ENCODE measurements at regions not wholly inside any gene's neighbourhood (a gene's known extent, or its start where the extent isn't known, plus 50 kb on each side); places are given as distances from the start of the nearest gene placed in this dataset.

- intact Hi-C loops (cut with DNase I) = no loop called here
- no peak overlapping the region for H3K4me3 ChIP-seq
- H3K27ac ChIP-seq = peak overlapping the region in 3 of 4 donors; percentile 18 to 54 (median 39)
- 73 to 86% methylated on average over 13 of the region's 13 CpGs for WGBS, 2 donors
- no peak for DNase-seq
- TF ChIP-seq EP300 (IDR thresholded peaks at IDR 0.05) = no peak
- peak in 1 of 4 donors; percentile 13 for TF ChIP-seq POLR2AphosphoS5 (IDR thresholded peaks at IDR 0.05)
- H3K4me1 ChIP-seq = peaks cover 0 to 64% (median 46%) of the 10 kb centered on the region in 4 donors
- no peaks in the 10 kb centered on the region for H3K27me3 ChIP-seq
- no peaks in the 10 kb centered on the region for H3K9me3 ChIP-seq
- H3K36me3 ChIP-seq = no peaks in the 10 kb centered on the region
Observed at GRCh38 chr2:64288321-64289193, 144.3 kb upstream of the PELI1 start.

- 81 to 86% methylated on average over 5 of the region's 5 CpGs for WGBS, 2 donors
- H3K4me3 ChIP-seq = no peak overlapping the region
- H3K4me1 ChIP-seq = peaks cover 0 to 57% (median 39%) of the 10 kb centered on the region in 4 donors
- intact Hi-C loops (cut with DNase I) = no loop called here
- DNase-seq = no peak
- H3K27ac ChIP-seq = peak overlapping the region in 1 of 4 donors; percentile 54
- no peaks in the 10 kb centered on the region for H3K27me3 ChIP-seq
- TF ChIP-seq EP300 (IDR thresholded peaks at IDR 0.05) = no peak
- TF ChIP-seq POLR2A (IDR thresholded peaks at IDR 0.05) = no peak
- no peak for TF ChIP-seq POLR2AphosphoS5 (IDR thresholded peaks at IDR 0.05)
- no peak for TF ChIP-seq CTCF (IDR thresholded peaks at IDR 0.05)
- no peaks in the 10 kb centered on the region for H3K9me3 ChIP-seq
- no peaks in the 10 kb centered on the region for H3K36me3 ChIP-seq
Observed at GRCh38 chr2:64289251-64289650, 145.0 kb upstream of the PELI1 start.

GRCh38 chr2:64289737-64290136 is 145.5 kb upstream of the PELI1 start:
- DNase-seq = no peak
- intact Hi-C loops (cut with DNase I) = no loop called here
- Histone ChIP-seq H3K4me1 (peaks cover 0 to 52% (median 35%) of the 10 kb centered on the region in 4 donors), H3K36me3 (no peaks in the 10 kb centered on the region), H3K27ac (peak overlapping the region in 2 of 4 donors; percentile 28 to 33), H3K9me3 (no peaks in the 10 kb centered on the region), H3K27me3 (no peaks in the 10 kb centered on the region), H3K4me3 (no peak overlapping the region)
- TF ChIP-seq POLR2AphosphoS5 (IDR thresholded peaks at IDR 0.05) (no peak), CTCF (IDR thresholded peaks at IDR 0.05) (no peak), EP300 (IDR thresholded peaks at IDR 0.05) (no peak), POLR2A (IDR thresholded peaks at IDR 0.05) (no peak)
- WGBS, 2 donors = 58 to 80% methylated on average over 1 of the region's 1 CpG

- no peak overlapping the region for H3K4me3 ChIP-seq
- H3K9me3 ChIP-seq = no peaks in the 10 kb centered on the region
- peaks cover 0 to 44% (median 31%) of the 10 kb centered on the region in 4 donors for H3K4me1 ChIP-seq
- H3K27ac ChIP-seq = no peak overlapping the region
- intact Hi-C loops (cut with DNase I) = no loop called here
- H3K36me3 ChIP-seq = no peaks in the 10 kb centered on the region
- DNase-seq = no peak
- WGBS, 2 donors = 91 to 92% methylated on average over 1 of the region's 1 CpG
- H3K27me3 ChIP-seq = no peaks in the 10 kb centered on the region
- TF ChIP-seq CTCF (IDR thresholded peaks at IDR 0.05) = no peak
- no peak for TF ChIP-seq EP300 (IDR thresholded peaks at IDR 0.05)
- no peak for TF ChIP-seq POLR2AphosphoS5 (IDR thresholded peaks at IDR 0.05)
- no peak for TF ChIP-seq POLR2A (IDR thresholded peaks at IDR 0.05)
Observed at GRCh38 chr2:64291181-64291580, 147.0 kb upstream of the PELI1 start.

- 73 to 78% methylated on average over 5 of the region's 5 CpGs for WGBS, 2 donors
- no peak for DNase-seq
- Histone ChIP-seq H3K9me3 (no peaks in the 10 kb centered on the region), H3K4me1 (peaks cover 0 to 6% (median 0%) of the 10 kb centered on the region in 4 donors), H3K4me3 (no peak overlapping the region), H3K27me3 (no peaks in the 10 kb centered on the region), H3K27ac (no peak overlapping the region), H3K36me3 (no peaks in the 10 kb centered on the region)
- no peak for TF ChIP-seq POLR2A (IDR thresholded peaks at IDR 0.05)
- TF ChIP-seq CTCF (IDR thresholded peaks at IDR 0.05) = no peak
- TF ChIP-seq EP300 (IDR thresholded peaks at IDR 0.05) = no peak
- no peak for TF ChIP-seq POLR2AphosphoS5 (IDR thresholded peaks at IDR 0.05)
- intact Hi-C loops (cut with DNase I) = no loop called here
Observed at GRCh38 chr2:64295326-64296139, 151.3 kb upstream of the PELI1 start.
